ENCODE measurements at regions not wholly inside any gene's neighbourhood (a gene's known extent, or its start where the extent isn't known, plus 50 kb on each side); places are given as distances from the start of the nearest gene placed in this dataset.

DNA sequence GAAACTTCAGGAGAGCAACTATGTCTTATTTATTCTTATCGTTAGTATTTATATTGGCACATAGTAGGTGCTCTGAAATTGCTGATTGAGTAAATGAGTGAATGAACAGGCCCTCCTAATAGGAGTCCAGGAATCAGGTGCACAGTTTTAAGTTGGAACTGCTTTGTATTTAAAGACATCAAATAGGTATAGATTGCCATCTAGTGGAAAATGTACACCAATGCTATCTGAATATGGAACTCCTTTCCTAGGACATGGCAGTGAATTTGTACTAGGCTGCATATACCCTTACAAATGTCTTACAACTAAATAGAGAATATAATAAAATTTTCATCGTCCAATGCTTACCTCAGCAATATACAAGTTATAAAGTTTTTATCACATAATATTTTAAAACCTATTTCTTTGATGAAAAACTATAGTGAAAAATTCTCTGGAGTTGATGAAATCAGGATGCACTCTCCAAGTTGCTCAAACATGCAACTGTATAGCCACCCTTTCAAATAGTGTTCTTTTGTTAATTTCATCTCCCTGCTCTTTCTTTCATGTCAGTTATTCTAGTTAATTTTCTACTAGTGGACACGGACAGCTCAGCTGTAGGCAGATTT is 318.9 kb upstream of the SYT4 start:
- TF ChIP-seq, protein P1, sequence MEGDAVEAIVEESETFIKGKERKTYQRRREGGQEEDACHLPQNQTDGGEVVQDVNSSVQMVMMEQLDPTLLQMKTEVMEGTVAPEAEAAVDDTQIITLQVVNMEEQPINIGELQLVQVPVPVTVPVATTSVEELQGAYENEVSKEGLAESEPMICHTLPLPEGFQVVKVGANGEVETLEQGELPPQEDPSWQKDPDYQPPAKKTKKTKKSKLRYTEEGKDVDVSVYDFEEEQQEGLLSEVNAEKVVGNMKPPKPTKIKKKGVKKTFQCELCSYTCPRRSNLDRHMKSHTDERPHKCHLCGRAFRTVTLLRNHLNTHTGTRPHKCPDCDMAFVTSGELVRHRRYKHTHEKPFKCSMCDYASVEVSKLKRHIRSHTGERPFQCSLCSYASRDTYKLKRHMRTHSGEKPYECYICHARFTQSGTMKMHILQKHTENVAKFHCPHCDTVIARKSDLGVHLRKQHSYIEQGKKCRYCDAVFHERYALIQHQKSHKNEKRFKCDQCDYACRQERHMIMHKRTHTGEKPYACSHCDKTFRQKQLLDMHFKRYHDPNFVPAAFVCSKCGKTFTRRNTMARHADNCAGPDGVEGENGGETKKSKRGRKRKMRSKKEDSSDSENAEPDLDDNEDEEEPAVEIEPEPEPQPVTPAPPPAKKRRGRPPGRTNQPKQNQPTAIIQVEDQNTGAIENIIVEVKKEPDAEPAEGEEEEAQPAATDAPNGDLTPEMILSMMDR (IDR thresholded peaks at IDR 0.05) = peak in 2 of 4 experiments; percentile 28 to 47
- TF ChIP-seq POLR2AphosphoS5 (IDR thresholded peaks at IDR 0.05) (no peak), POLR2A (IDR thresholded peaks at IDR 0.05) (no peak), EP300 (IDR thresholded peaks at IDR 0.05) (no peak)

All from gastroesophageal sphincter (tissue), 3 donors.